Panc1 (cell line): ENCODE measurements at regions not wholly inside any gene's neighbourhood (a gene's known extent, or its start where the extent isn't known, plus 50 kb on each side); places are given as distances from the start of the nearest gene placed in this dataset.

ENCODE experiments used
- ATAC-seq: fragments of 200-7000 bp; cut with Tn5 transposase; 2 replicates; pipeline ENCODE4 v1.9.1; 2020; ENCODE audit warnings: mild to moderate bottlenecking, moderate library complexity
- BruUV-seq: library from RNA; stranded (reverse); fragments of 400-500 nt; replicated peaks from 2 replicates; lab custom pipeline; 2021; lab: Mats Ljungman, UMichigan
- CTCF ChIA-PET: fragments of 300-600 bp; sonication (Branson Sonifier 250); formaldehyde crosslinking; loops from one replicate; lab custom pipeline; 2022; ENCODE audit warnings: antibody characterized with exemption; lab: Charles Lee
- POLR2A ChIA-PET: fragments of 300-600 bp; sonication (Branson Sonifier 250); formaldehyde crosslinking; loops from one replicate; lab custom pipeline; 2022; ENCODE audit warnings: antibody characterized with exemption; lab: Charles Lee
- DNase-seq: peaks from one replicate; pipeline ENCODE4 v3.0.0-alpha.2; 2010; ENCODE audit warnings: low read depth, low spot score
- H3K27ac ChIP-seq: 2 replicates; pipeline ENCODE4 v1.5.1; 2011; ENCODE audit warnings: mild to moderate bottlenecking, low read length, inconsistent platforms
- H3K27me3 ChIP-seq: fragments of 200-500 bp; sonication (Bioruptor generic); 2 replicates; pipeline ENCODE4 v1.6.0; 2014; ENCODE audit warnings: low read length, inconsistent platforms; ENCODE audit not compliant: control insufficient read depth, insufficient read depth
- H3K36me3 ChIP-seq: fragments of 200-500 bp; sonication (Bioruptor generic); 2 replicates; pipeline ENCODE4 v1.5.1; 2014; ENCODE audit warnings: inconsistent platforms, mild to moderate bottlenecking, low read length, moderate library complexity; ENCODE audit not compliant: control insufficient read depth, insufficient read depth
- H3K4me1 ChIP-seq: 2 replicates; pipeline ENCODE4 v1.5.1; 2011; ENCODE audit warnings: inconsistent platforms, mild to moderate bottlenecking, low read length, moderate library complexity; ENCODE audit not compliant: control insufficient read depth, insufficient read depth
- H3K4me3 ChIP-seq, 2 experiments: 2 replicates each; pipeline ENCODE4 v1.5.1; 2011 to 2012; ENCODE audit warnings: low read depth in 2 of 2, low read length in 2 of 2, mild to moderate bottlenecking in 2 of 2, inconsistent platforms in 1 of 2, moderate library complexity in 1 of 2
- H3K9me3 ChIP-seq: fragments of 200-500 bp; sonication (Bioruptor generic); 2 replicates; pipeline ENCODE4 v1.5.1; 2014; ENCODE audit warnings: low read depth, mild to moderate bottlenecking, inconsistent platforms, low read length, moderate library complexity; ENCODE audit not compliant: control insufficient read depth, insufficient read depth
- CTCF ChIP-seq: fragments of 450-650 bp; IDR thresholded peaks from 2 replicates; pipeline ENCODE4 v1.5.1; 2017; ENCODE audit warnings: mild to moderate bottlenecking
- POLR2AphosphoS5 ChIP-seq: IDR thresholded peaks from 2 replicates; pipeline ENCODE4 v1.6.1; 2012; ENCODE audit warnings: mild to moderate bottlenecking, low read depth, low read length, moderate library complexity
- REST ChIP-seq, 2 experiments: IDR thresholded peaks; 2 replicates each; pipeline ENCODE4 v1.6.1; 2011 to 2012; ENCODE audit warnings: low read depth in 2 of 2, control low read depth in 1 of 2, low read length in 1 of 2, mild to moderate bottlenecking in 1 of 2, moderate library complexity in 1 of 2; ENCODE audit not compliant: insufficient read depth in 1 of 2
- SIN3A ChIP-seq: IDR thresholded peaks from 2 replicates; pipeline ENCODE4 v1.6.1; 2012; ENCODE audit warnings: low read depth, mild to moderate bottlenecking, low read length, moderate library complexity, borderline replicate concordance; ENCODE audit not compliant: insufficient read depth
- TCF7L2 ChIP-seq: IDR thresholded peaks from 2 replicates; pipeline ENCODE4 v1.6.1; 2011; ENCODE audit warnings: mild to moderate bottlenecking, low read depth, low read length, inconsistent platforms
- in situ Hi-C: cut with HindIII; loops from 2 replicates; pipeline ENCODE4 v1.10.0; 2016; ENCODE audit warnings: low sequenced_read_pairs, low pct_unique_long_range_greater_than_20kb
- intact Hi-C: fragments of 100-400 bp; cut with micrococcal nuclease; formaldehyde crosslinking; loops from one replicate; pipeline ENCODE4 v1.10.0; 2022; ENCODE audit not compliant: unreplicated experiment

GRCh38 chr4:156146571-156146970 lies 192.9 kb upstream of the CTSO start:
- CTCF ChIA-PET = no interaction called here
- intact Hi-C loops = no loop called here
- H3K4me1 ChIP-seq = no peaks in the 10 kb centered on the region
- POLR2A ChIA-PET = no interaction called here
- DNase-seq (no peak), ATAC-seq (no peak)
- H3K9me3 ChIP-seq = no peaks in the 10 kb centered on the region
- H3K36me3 ChIP-seq = no peaks in the 10 kb centered on the region
- H3K4me3 ChIP-seq = no peak overlapping the region
- TF ChIP-seq SIN3A = no peak
- TF ChIP-seq CTCF = no peak
- TF ChIP-seq POLR2AphosphoS5 = no peak
- BruUV-seq = no TSS peak
- H3K27ac ChIP-seq = no peak overlapping the region
- in situ Hi-C loops = no loop called here
- H3K27me3 ChIP-seq = no peaks in the 10 kb centered on the region

GRCh38 chr4:156144961-156145360 lies 191.3 kb upstream of the CTSO start:
- TF ChIP-seq CTCF (no peak), POLR2AphosphoS5 (no peak), SIN3A (no peak), REST (IDR thresholded peaks at IDR 0.05; ENCODE audit: insufficient read depth in 1 of 2, low read depth in 2 of 2, low read length in 1 of 2) (no peak), TCF7L2 (no peak)
- Histone ChIP-seq H3K9me3 (no peaks in the 10 kb centered on the region), H3K4me3 (no peak overlapping the region), H3K4me1 (no peaks in the 10 kb centered on the region), H3K36me3 (no peaks in the 10 kb centered on the region), H3K27me3 (no peaks in the 10 kb centered on the region), H3K27ac (no peak overlapping the region)
- BruUV-seq = no TSS peak
- CTCF ChIA-PET = no interaction called here
- in situ Hi-C loops = no loop called here
- POLR2A ChIA-PET = no interaction called here
- intact Hi-C loops = no loop called here
- DNase-seq (no peak), ATAC-seq (no peak)
